ENCODE measurements at regions not wholly inside any gene's neighbourhood (a gene's known extent, or its start where the extent isn't known, plus 50 kb on each side); places are given as distances from the start of the nearest gene placed in this dataset.

GRCh38 chr22:44599500-44600140 is 101.6 kb upstream of the RTL6 start:
- Histone ChIP-seq H3K9me3 (no peaks in the 10 kb centered on the region), H3K27ac (no peak overlapping the region), H3K4me1 (peaks cover 0 to 6% (median 0%) of the 10 kb centered on the region in 4 donors), H3K36me3 (no peaks in the 10 kb centered on the region), H3K4me3 (no peak overlapping the region), H3K27me3 (peaks cover 0 to 14% of the 10 kb centered on the region in 2 donors)
- WGBS, 2 donors = 67 to 74% methylated on average over 11 of the region's 11 CpGs
- no peak for DNase-seq (ENCODE audit: low spot score in 2 of 2)
- TF ChIP-seq POLR2A (IDR thresholded peaks at IDR 0.05) (no peak), CTCF (IDR thresholded peaks at IDR 0.05) (no peak), EP300 (IDR thresholded peaks at IDR 0.05) (no peak)

GRCh38 chr22:44599084-44599483 is 101.1 kb upstream of the RTL6 start:
- no peak for DNase-seq (ENCODE audit: low spot score in 2 of 2)
- Histone ChIP-seq H3K36me3 (no peaks in the 10 kb centered on the region), H3K27me3 (peaks cover 0 to 19% of the 10 kb centered on the region in 2 donors), H3K4me3 (no peak overlapping the region), H3K4me1 (peaks cover 0 to 6% (median 0%) of the 10 kb centered on the region in 4 donors), H3K27ac (no peak overlapping the region), H3K9me3 (no peaks in the 10 kb centered on the region)
- 82 to 87% methylated on average over 8 to 9 of the region's 9 CpGs for WGBS, 2 donors
- TF ChIP-seq POLR2A (IDR thresholded peaks at IDR 0.05) (no peak), CTCF (IDR thresholded peaks at IDR 0.05) (no peak), EP300 (IDR thresholded peaks at IDR 0.05) (no peak)

- no peak for TF ChIP-seq EP300 (IDR thresholded peaks at IDR 0.05)
- TF ChIP-seq POLR2A (IDR thresholded peaks at IDR 0.05) = no peak
- TF ChIP-seq CTCF (IDR thresholded peaks at IDR 0.05) = no peak
- Histone ChIP-seq H3K4me1 (peaks cover 0 to 6% (median 0%) of the 10 kb centered on the region in 4 donors), H3K4me3 (no peak overlapping the region), H3K9me3 (no peaks in the 10 kb centered on the region), H3K27ac (no peak overlapping the region), H3K36me3 (no peaks in the 10 kb centered on the region), H3K27me3 (peaks cover 0 to 23% of the 10 kb centered on the region in 2 donors)
- DNase-seq (ENCODE audit: low spot score in 2 of 2) = no peak
- 77% methylated on average over 11 to 15 of the region's 15 CpGs for WGBS, 2 donors
These were observed 99.6 kb upstream of the RTL6 start for GRCh38 chr22:44597616-44598015.

GRCh38 chr22:44596396-44597125 is 98.5 kb upstream of the RTL6 start:
- no peak for TF ChIP-seq POLR2A (IDR thresholded peaks at IDR 0.05)
- no peak for TF ChIP-seq EP300 (IDR thresholded peaks at IDR 0.05)
- TF ChIP-seq CTCF (IDR thresholded peaks at IDR 0.05) = no peak
- Histone ChIP-seq H3K4me1 (peaks cover 0 to 6% (median 0%) of the 10 kb centered on the region in 4 donors), H3K27me3 (peaks cover 0 to 31% of the 10 kb centered on the region in 2 donors), H3K27ac (no peak overlapping the region), H3K4me3 (no peak overlapping the region), H3K36me3 (no peaks in the 10 kb centered on the region), H3K9me3 (no peaks in the 10 kb centered on the region)
- DNase-seq (ENCODE audit: low spot score in 2 of 2) = no peak
- 70 to 73% methylated on average over 12 to 17 of the region's 17 CpGs for WGBS, 2 donors

GRCh38 chr22:44595841-44596341 is 97.9 kb upstream of the RTL6 start:
- H3K9me3 ChIP-seq = no peaks in the 10 kb centered on the region

More at GRCh38 chr22:44595841-44596341, 97.9 kb upstream of the RTL6 start:
- TF ChIP-seq CTCF (IDR thresholded peaks at IDR 0.05) (no peak), POLR2A (IDR thresholded peaks at IDR 0.05) (no peak), EP300 (IDR thresholded peaks at IDR 0.05) (no peak)
- Histone ChIP-seq H3K27me3 (peaks cover 0 to 32% of the 10 kb centered on the region in 2 donors), H3K4me1 (peaks cover 0 to 6% (median 0%) of the 10 kb centered on the region in 4 donors), H3K36me3 (no peaks in the 10 kb centered on the region), H3K27ac (no peak overlapping the region), H3K4me3 (no peak overlapping the region)
- 9 to 20% methylated on average over 18 to 21 of the region's 21 CpGs for WGBS, 2 donors
- no peak for DNase-seq (ENCODE audit: low spot score in 2 of 2)

All from tibial nerve (tissue), 4 donors.